ENCODE measurements at regions not wholly inside any gene's neighbourhood (a gene's known extent, or its start where the extent isn't known, plus 50 kb on each side); places are given as distances from the start of the nearest gene placed in this dataset.

DNA sequence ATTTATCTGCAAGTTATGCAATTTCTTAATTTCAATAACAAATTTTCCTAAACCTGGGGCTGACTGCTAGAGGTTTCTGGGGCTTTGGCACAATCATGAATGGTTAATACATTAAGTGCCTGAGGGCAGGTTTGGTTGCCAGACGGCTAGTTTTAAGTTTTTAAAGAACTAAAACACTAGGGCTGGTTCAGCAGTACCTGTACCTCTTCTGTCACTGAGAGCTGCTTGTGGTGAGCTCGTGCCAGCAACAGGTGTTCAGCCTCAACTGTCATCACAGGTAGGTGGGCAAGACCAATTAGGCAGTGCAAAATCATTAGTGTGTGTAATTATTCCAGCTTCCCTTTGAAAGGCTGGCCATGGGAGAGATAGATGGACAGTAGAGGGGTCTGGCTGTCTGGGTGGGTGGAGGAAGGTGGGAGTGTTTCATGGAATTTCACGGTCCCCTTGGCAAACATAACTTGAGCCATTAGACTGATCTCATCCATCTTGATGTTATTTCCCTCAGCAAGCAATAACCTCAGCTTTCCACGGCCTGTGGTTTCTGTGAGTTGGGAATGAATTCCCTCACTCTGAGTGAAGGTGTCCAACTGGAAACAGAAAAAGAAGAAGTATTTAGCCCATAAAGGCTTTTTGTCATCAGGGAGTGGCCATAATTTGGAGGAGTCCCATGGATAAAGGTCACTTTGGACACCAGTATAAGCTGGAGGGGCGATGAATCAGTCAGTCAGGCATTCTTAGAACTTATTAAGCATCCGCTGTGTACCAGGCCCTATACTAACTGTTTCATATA lies 114.8 kb downstream of the SNX19 start:
- H3K36me3 ChIP-seq (ENCODE audit: control insufficient read depth in 2 of 2, insufficient read depth in 2 of 2, low read length in 1 of 2): no peaks in the 10 kb centered on the region
- H3K4me1 ChIP-seq (ENCODE audit: control insufficient read depth in 2 of 2, insufficient read depth in 2 of 2, low read length in 1 of 2): no peaks in the 10 kb centered on the region
- H3K9me3 ChIP-seq (ENCODE audit: control insufficient read depth in 2 of 2, insufficient read depth in 1 of 2, low read depth in 1 of 2, low read length in 1 of 2): no peaks in the 10 kb centered on the region
- WGBS, 2 donors: 74 to 82% methylated on average over 6 of the region's 6 CpGs
- H3K4me3 ChIP-seq (ENCODE audit: low read depth in 1 of 2, low read length in 2 of 2): no peak overlapping the region
- H3K27ac ChIP-seq (ENCODE audit: low read depth in 2 of 2, low read length in 1 of 2): no peak overlapping the region
- no peaks in the 10 kb centered on the region for H3K27me3 ChIP-seq (ENCODE audit: control insufficient read depth in 1 of 2, insufficient read depth in 2 of 2, low read length in 2 of 2)

GRCh38 chr11:130802567-130802966 lies 113.7 kb downstream of the SNX19 start:
- Histone ChIP-seq H3K36me3 (ENCODE audit: control insufficient read depth in 2 of 2, insufficient read depth in 2 of 2, low read length in 1 of 2) (no peaks in the 10 kb centered on the region), H3K27ac (ENCODE audit: low read depth in 2 of 2, low read length in 1 of 2) (no peak overlapping the region), H3K9me3 (ENCODE audit: control insufficient read depth in 2 of 2, insufficient read depth in 1 of 2, low read depth in 1 of 2, low read length in 1 of 2) (no peaks in the 10 kb centered on the region), H3K4me1 (ENCODE audit: control insufficient read depth in 2 of 2, insufficient read depth in 2 of 2, low read length in 1 of 2) (no peaks in the 10 kb centered on the region), H3K27me3 (ENCODE audit: control insufficient read depth in 1 of 2, insufficient read depth in 2 of 2, low read length in 2 of 2) (no peaks in the 10 kb centered on the region), H3K4me3 (ENCODE audit: low read depth in 1 of 2, low read length in 2 of 2) (no peak overlapping the region)
- 72 to 83% methylated on average over 2 of the region's 2 CpGs for WGBS, 2 donors

GRCh38 chr11:130804306-130805076 lies 111.8 kb downstream of the SNX19 start:
- Histone ChIP-seq H3K36me3 (ENCODE audit: control insufficient read depth in 2 of 2, insufficient read depth in 2 of 2, low read length in 1 of 2) (no peaks in the 10 kb centered on the region), H3K4me3 (ENCODE audit: low read depth in 1 of 2, low read length in 2 of 2) (no peak overlapping the region), H3K27me3 (ENCODE audit: control insufficient read depth in 1 of 2, insufficient read depth in 2 of 2, low read length in 2 of 2) (no peaks in the 10 kb centered on the region), H3K4me1 (ENCODE audit: control insufficient read depth in 2 of 2, insufficient read depth in 2 of 2, low read length in 1 of 2) (no peaks in the 10 kb centered on the region), H3K27ac (ENCODE audit: low read depth in 2 of 2, low read length in 1 of 2) (no peak overlapping the region), H3K9me3 (ENCODE audit: control insufficient read depth in 2 of 2, insufficient read depth in 1 of 2, low read depth in 1 of 2, low read length in 1 of 2) (no peaks in the 10 kb centered on the region)
- 85 to 87% methylated on average over 12 of the region's 12 CpGs for WGBS, 2 donors

DNA sequence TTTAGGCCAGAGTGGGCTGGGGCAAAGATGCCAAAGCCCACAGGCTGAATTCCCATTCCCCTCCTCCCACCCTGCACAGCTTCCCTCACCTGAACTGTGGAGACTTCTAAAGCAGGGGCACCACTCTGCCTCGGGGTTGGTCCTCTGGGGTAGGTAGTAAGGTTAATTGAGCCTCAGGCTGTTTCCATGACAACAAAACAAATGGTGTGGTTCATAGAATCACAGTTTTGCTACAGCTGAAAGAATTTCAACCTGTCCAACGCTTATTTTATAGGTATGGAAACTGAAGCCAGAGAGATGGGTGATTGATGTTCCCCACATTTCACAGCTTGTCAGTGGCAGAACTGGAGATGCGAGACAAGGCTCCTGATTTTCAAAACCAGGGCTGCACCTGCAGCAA lies 109.5 kb downstream of the SNX19 start:
- no peak overlapping the region for H3K4me3 ChIP-seq (ENCODE audit: low read depth in 1 of 2, low read length in 2 of 2)
- H3K9me3 ChIP-seq (ENCODE audit: control insufficient read depth in 2 of 2, insufficient read depth in 1 of 2, low read depth in 1 of 2, low read length in 1 of 2): no peaks in the 10 kb centered on the region
- WGBS, 2 donors: 45 to 49% methylated on average over 3 of the region's 3 CpGs
- H3K4me1 ChIP-seq (ENCODE audit: control insufficient read depth in 2 of 2, insufficient read depth in 2 of 2, low read length in 1 of 2): no peaks in the 10 kb centered on the region
- no peaks in the 10 kb centered on the region for H3K36me3 ChIP-seq (ENCODE audit: control insufficient read depth in 2 of 2, insufficient read depth in 2 of 2, low read length in 1 of 2)
- H3K27ac ChIP-seq (ENCODE audit: low read depth in 2 of 2, low read length in 1 of 2): no peak overlapping the region
- H3K27me3 ChIP-seq (ENCODE audit: control insufficient read depth in 1 of 2, insufficient read depth in 2 of 2, low read length in 2 of 2): no peaks in the 10 kb centered on the region

- Histone ChIP-seq H3K27ac (ENCODE audit: low read depth in 2 of 2, low read length in 1 of 2) (no peak overlapping the region), H3K36me3 (ENCODE audit: control insufficient read depth in 2 of 2, insufficient read depth in 2 of 2, low read length in 1 of 2) (no peaks in the 10 kb centered on the region), H3K4me3 (ENCODE audit: low read depth in 1 of 2, low read length in 2 of 2) (no peak overlapping the region), H3K4me1 (ENCODE audit: control insufficient read depth in 2 of 2, insufficient read depth in 2 of 2, low read length in 1 of 2) (no peaks in the 10 kb centered on the region), H3K9me3 (ENCODE audit: control insufficient read depth in 2 of 2, insufficient read depth in 1 of 2, low read depth in 1 of 2, low read length in 1 of 2) (no peaks in the 10 kb centered on the region), H3K27me3 (ENCODE audit: control insufficient read depth in 1 of 2, insufficient read depth in 2 of 2, low read length in 2 of 2) (no peaks in the 10 kb centered on the region)
- 82 to 90% methylated on average over 1 of the region's 1 CpG for WGBS, 2 donors
Measured at GRCh38 chr11:130808541-130808940, 107.7 kb downstream of the SNX19 start.

GRCh38 chr11:130813196-130813595 lies 103.1 kb downstream of the SNX19 start:
- peaks cover 0 to 1% of the 10 kb centered on the region in 2 donors for H3K9me3 ChIP-seq (ENCODE audit: control insufficient read depth in 2 of 2, insufficient read depth in 1 of 2, low read depth in 1 of 2, low read length in 1 of 2)
- H3K4me1 ChIP-seq (ENCODE audit: control insufficient read depth in 2 of 2, insufficient read depth in 2 of 2, low read length in 1 of 2): peaks cover 0 to 3% of the 10 kb centered on the region in 2 donors
- WGBS, 2 donors: 86 to 91% methylated on average over 8 of the region's 8 CpGs
- no peaks in the 10 kb centered on the region for H3K36me3 ChIP-seq (ENCODE audit: control insufficient read depth in 2 of 2, insufficient read depth in 2 of 2, low read length in 1 of 2)
- H3K27ac ChIP-seq (ENCODE audit: low read depth in 2 of 2, low read length in 1 of 2): no peak overlapping the region
- H3K27me3 ChIP-seq (ENCODE audit: control insufficient read depth in 1 of 2, insufficient read depth in 2 of 2, low read length in 2 of 2): no peaks in the 10 kb centered on the region
- no peak overlapping the region for H3K4me3 ChIP-seq (ENCODE audit: low read depth in 1 of 2, low read length in 2 of 2)

GRCh38 chr11:130813638-130814037 lies 102.6 kb downstream of the SNX19 start:
- Histone ChIP-seq H3K9me3 (ENCODE audit: control insufficient read depth in 2 of 2, insufficient read depth in 1 of 2, low read depth in 1 of 2, low read length in 1 of 2) (peaks cover 0 to 1% of the 10 kb centered on the region in 2 donors), H3K4me3 (ENCODE audit: low read depth in 1 of 2, low read length in 2 of 2) (no peak overlapping the region), H3K27me3 (ENCODE audit: control insufficient read depth in 1 of 2, insufficient read depth in 2 of 2, low read length in 2 of 2) (no peaks in the 10 kb centered on the region), H3K27ac (ENCODE audit: low read depth in 2 of 2, low read length in 1 of 2) (no peak overlapping the region), H3K4me1 (ENCODE audit: control insufficient read depth in 2 of 2, insufficient read depth in 2 of 2, low read length in 1 of 2) (peaks cover 0 to 3% of the 10 kb centered on the region in 2 donors), H3K36me3 (ENCODE audit: control insufficient read depth in 2 of 2, insufficient read depth in 2 of 2, low read length in 1 of 2) (no peaks in the 10 kb centered on the region)
- 68% methylated on average over 3 of the region's 3 CpGs for WGBS, 2 donors

GRCh38 chr11:130814440-130815096 lies 101.7 kb downstream of the SNX19 start:
- no peak overlapping the region for H3K27ac ChIP-seq (ENCODE audit: low read depth in 2 of 2, low read length in 1 of 2)
- H3K4me1 ChIP-seq (ENCODE audit: control insufficient read depth in 2 of 2, insufficient read depth in 2 of 2, low read length in 1 of 2): peaks cover 0 to 3% of the 10 kb centered on the region in 2 donors
- H3K9me3 ChIP-seq (ENCODE audit: control insufficient read depth in 2 of 2, insufficient read depth in 1 of 2, low read depth in 1 of 2, low read length in 1 of 2): peaks cover 0 to 1% of the 10 kb centered on the region in 2 donors
- H3K27me3 ChIP-seq (ENCODE audit: control insufficient read depth in 1 of 2, insufficient read depth in 2 of 2, low read length in 2 of 2): no peaks in the 10 kb centered on the region
- no peaks in the 10 kb centered on the region for H3K36me3 ChIP-seq (ENCODE audit: control insufficient read depth in 2 of 2, insufficient read depth in 2 of 2, low read length in 1 of 2)
- WGBS, 2 donors: 81 to 86% methylated on average over 4 of the region's 4 CpGs
- H3K4me3 ChIP-seq (ENCODE audit: low read depth in 1 of 2, low read length in 2 of 2): no peak overlapping the region

DNA sequence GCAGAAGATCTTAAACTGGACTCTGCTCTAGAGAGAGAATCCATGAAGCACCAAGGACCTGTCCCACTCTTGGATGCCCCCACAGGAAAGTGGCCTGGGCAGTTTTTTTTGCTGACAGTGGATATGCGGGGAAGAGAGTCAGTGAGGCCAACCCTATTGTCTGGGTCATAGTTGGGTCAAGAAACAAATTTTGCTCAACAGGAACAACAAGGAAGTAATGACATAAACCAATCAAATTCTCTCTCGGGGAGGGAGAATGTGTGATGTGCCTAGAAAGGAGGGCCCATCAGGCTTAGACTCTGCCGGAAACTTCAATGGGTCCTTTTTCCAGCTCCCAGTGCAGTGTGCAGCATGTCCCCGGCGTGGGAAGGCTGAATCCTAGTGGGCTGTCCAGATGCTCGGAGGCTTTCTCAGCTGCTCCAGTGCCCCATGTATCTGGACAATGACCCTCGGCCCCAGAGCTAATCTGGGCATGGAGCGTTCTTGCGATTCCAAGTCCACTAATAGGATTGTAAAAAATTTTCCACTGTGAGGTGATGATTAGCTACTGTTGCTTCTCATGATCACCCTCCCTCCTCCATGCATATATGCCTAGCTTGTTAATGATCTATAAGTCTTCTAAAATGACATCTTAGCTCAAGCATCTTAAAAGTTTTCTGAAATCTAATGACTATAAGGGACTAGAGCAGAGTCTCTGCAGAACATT lies 101.0 kb downstream of the SNX19 start:
- 83 to 85% methylated on average over 9 of the region's 9 CpGs for WGBS, 2 donors
- peaks cover 0 to 3% of the 10 kb centered on the region in 2 donors for H3K4me1 ChIP-seq (ENCODE audit: control insufficient read depth in 2 of 2, insufficient read depth in 2 of 2, low read length in 1 of 2)
- no peaks in the 10 kb centered on the region for H3K36me3 ChIP-seq (ENCODE audit: control insufficient read depth in 2 of 2, insufficient read depth in 2 of 2, low read length in 1 of 2)
- peaks cover 0 to 1% of the 10 kb centered on the region in 2 donors for H3K9me3 ChIP-seq (ENCODE audit: control insufficient read depth in 2 of 2, insufficient read depth in 1 of 2, low read depth in 1 of 2, low read length in 1 of 2)
- H3K4me3 ChIP-seq (ENCODE audit: low read depth in 1 of 2, low read length in 2 of 2): no peak overlapping the region
- no peaks in the 10 kb centered on the region for H3K27me3 ChIP-seq (ENCODE audit: control insufficient read depth in 1 of 2, insufficient read depth in 2 of 2, low read length in 2 of 2)
- H3K27ac ChIP-seq (ENCODE audit: low read depth in 2 of 2, low read length in 1 of 2): no peak overlapping the region

Data from esophagus (tissue), 2 donors.